Posterior cingulate gyrus (tissue), 11 donors: ENCODE measurements at regions not wholly inside any gene's neighbourhood (a gene's known extent, or its start where the extent isn't known, plus 50 kb on each side); places are given as distances from the start of the nearest gene placed in this dataset.
"Not testable (repeated sequence)": the region's sequence is repeated elsewhere in the genome, so short reads cannot be mapped to it uniquely, and the experiment has no call there.

Source experiments
- DNase-seq, 10 donors: peaks; one replicate each; pipeline versions ENCODE4 v3.0.0 to v3.0.0-alpha.2; 2020 to 2021; ENCODE audit warnings: mixed read lengths in 3 of 10
- intact Hi-C: fragments of 100-400 bp; cut with DNase I; formaldehyde crosslinking; loops from one replicate; pipeline ENCODE4 v1.15.1; 2023

- intact Hi-C loops: no loop called here
- no peak for DNase-seq
Observed at GRCh38 chr6:76275746-76276145, 203.3 kb upstream of the IMPG1 start.

GRCh38 chr6:76264468-76264867 lies 192.0 kb upstream of the IMPG1 start:
- intact Hi-C loops: no loop called here
- DNase-seq: peak in 1 of 10 donors; percentile 42

- peak in 1 of 10 donors; percentile 52 for DNase-seq
- intact Hi-C loops: no loop called here
Observed at GRCh38 chr6:76262240-76262639, 189.8 kb upstream of the IMPG1 start.

GRCh38 chr6:76250666-76251065 lies 178.2 kb upstream of the IMPG1 start:
- DNase-seq: no peak
- intact Hi-C loops: no loop called here

GRCh38 chr6:76247527-76247926 lies 175.1 kb upstream of the IMPG1 start:
- intact Hi-C loops: no loop called here
- DNase-seq: no peak

- intact Hi-C loops: no loop called here
- DNase-seq: no peak
Observed at GRCh38 chr6:76240092-76240491, 167.6 kb upstream of the IMPG1 start.

GRCh38 chr6:76230711-76231110 lies 158.2 kb upstream of the IMPG1 start:
- intact Hi-C loops: no loop called here
- DNase-seq: no peak

GRCh38 chr6:76222189-76222588 lies 149.7 kb upstream of the IMPG1 start:
- intact Hi-C loops: no loop called here
- DNase-seq: no peak

GRCh38 chr6:76221525-76221924 lies 149.1 kb upstream of the IMPG1 start:
- DNase-seq: no peak
- intact Hi-C loops: no loop called here

GRCh38 chr6:76220805-76221204 lies 148.3 kb upstream of the IMPG1 start:
- intact Hi-C loops: no loop called here
- no peak for DNase-seq

GRCh38 chr6:76217606-76218005 lies 145.1 kb upstream of the IMPG1 start:
- DNase-seq: no peak
- intact Hi-C loops: no loop called here

GRCh38 chr6:76214546-76214945 lies 142.1 kb upstream of the IMPG1 start:
- intact Hi-C loops: no loop called here
- no peak for DNase-seq

- DNase-seq: no peak
- intact Hi-C loops: no loop called here
Observed at GRCh38 chr6:76174722-76175121, 102.3 kb upstream of the IMPG1 start.

- intact Hi-C loops: no loop called here
- no peak for DNase-seq
Observed at GRCh38 chr6:76166874-76167273, 94.4 kb upstream of the IMPG1 start.

- DNase-seq: peak in 3 of 10 donors; percentile 32 to 63 (median 62)
- intact Hi-C loops: no loop called here
Observed at GRCh38 chr6:76166297-76166696, 93.8 kb upstream of the IMPG1 start.

GRCh38 chr6:76165471-76166221 lies 93.2 kb upstream of the IMPG1 start:
- DNase-seq: peak in 3 of 10 donors; percentile 51 to 74 (median 70)
- intact Hi-C loops: no loop called here

GRCh38 chr6:76162811-76163210 lies 90.3 kb upstream of the IMPG1 start:
- no peak for DNase-seq
- intact Hi-C loops: no loop called here

- intact Hi-C loops, DNase-seq: not testable (repeated sequence)
Observed at GRCh38 chr6:76157800-76158199, 85.3 kb upstream of the IMPG1 start.

GRCh38 chr6:76135481-76135880 lies 63.0 kb upstream of the IMPG1 start:
- intact Hi-C loops: no loop called here
- no peak for DNase-seq

GRCh38 chr6:76134651-76135050 lies 62.2 kb upstream of the IMPG1 start:
- no peak for DNase-seq
- intact Hi-C loops: no loop called here

GRCh38 chr6:76124018-76124417 lies 51.6 kb upstream of the IMPG1 start:
- intact Hi-C loops: no loop called here
- no peak for DNase-seq
